ENCODE measurements at regions not wholly inside any gene's neighbourhood (a gene's known extent, or its start where the extent isn't known, plus 50 kb on each side); places are given as distances from the start of the nearest gene placed in this dataset.

- Histone ChIP-seq H3K27me3 (ENCODE audit: insufficient read depth in 3 of 3, low read length in 2 of 3) (no peaks in the 10 kb centered on the region), H3K9me3 (no peaks in the 10 kb centered on the region), H3K27ac (no peak overlapping the region), H3K4me3 (no peak overlapping the region), H3K36me3 (ENCODE audit: insufficient read depth in 1 of 2, low read depth in 1 of 2) (no peaks in the 10 kb centered on the region), H3K4me1 (no peaks in the 10 kb centered on the region)
- ATAC-seq (no peak), DNase-seq (no peak)
- intact Hi-C loops (cut with DNase I), result no loop called here
- TF ChIP-seq, protein P1, sequence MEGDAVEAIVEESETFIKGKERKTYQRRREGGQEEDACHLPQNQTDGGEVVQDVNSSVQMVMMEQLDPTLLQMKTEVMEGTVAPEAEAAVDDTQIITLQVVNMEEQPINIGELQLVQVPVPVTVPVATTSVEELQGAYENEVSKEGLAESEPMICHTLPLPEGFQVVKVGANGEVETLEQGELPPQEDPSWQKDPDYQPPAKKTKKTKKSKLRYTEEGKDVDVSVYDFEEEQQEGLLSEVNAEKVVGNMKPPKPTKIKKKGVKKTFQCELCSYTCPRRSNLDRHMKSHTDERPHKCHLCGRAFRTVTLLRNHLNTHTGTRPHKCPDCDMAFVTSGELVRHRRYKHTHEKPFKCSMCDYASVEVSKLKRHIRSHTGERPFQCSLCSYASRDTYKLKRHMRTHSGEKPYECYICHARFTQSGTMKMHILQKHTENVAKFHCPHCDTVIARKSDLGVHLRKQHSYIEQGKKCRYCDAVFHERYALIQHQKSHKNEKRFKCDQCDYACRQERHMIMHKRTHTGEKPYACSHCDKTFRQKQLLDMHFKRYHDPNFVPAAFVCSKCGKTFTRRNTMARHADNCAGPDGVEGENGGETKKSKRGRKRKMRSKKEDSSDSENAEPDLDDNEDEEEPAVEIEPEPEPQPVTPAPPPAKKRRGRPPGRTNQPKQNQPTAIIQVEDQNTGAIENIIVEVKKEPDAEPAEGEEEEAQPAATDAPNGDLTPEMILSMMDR (IDR thresholded peaks at IDR 0.05), result no peak
- 92 to 97% (median 93%) methylated on average over 2 of the region's 2 CpGs for WGBS, 3 donors
These were observed 593.2 kb upstream of the CCDC179 start for GRCh38 chr11:23453522-23453921.

- Histone ChIP-seq H3K27me3 (ENCODE audit: insufficient read depth in 3 of 3, low read length in 2 of 3) (no peaks in the 10 kb centered on the region), H3K27ac (no peak overlapping the region), H3K36me3 (ENCODE audit: insufficient read depth in 1 of 2, low read depth in 1 of 2) (no peaks in the 10 kb centered on the region), H3K4me3 (no peak overlapping the region), H3K4me1 (no peaks in the 10 kb centered on the region), H3K9me3 (no peaks in the 10 kb centered on the region)
- ATAC-seq (no peak), DNase-seq (no peak)
- TF ChIP-seq, protein P1 (IDR thresholded peaks at IDR 0.05), result no peak
- 34 to 56% (median 49%) methylated on average over 3 of the region's 3 CpGs for WGBS, 3 donors
- intact Hi-C loops (cut with DNase I), result no loop called here
These were observed 595.1 kb upstream of the CCDC179 start for GRCh38 chr11:23455321-23455891.

GRCh38 chr11:23457641-23458040 is 597.4 kb upstream of the CCDC179 start:
- DNase-seq, result no peak
- H3K4me1 ChIP-seq, result no peaks in the 10 kb centered on the region
- H3K4me3 ChIP-seq, result no peak overlapping the region
- TF ChIP-seq, protein P1 (IDR thresholded peaks at IDR 0.05), result no peak
- intact Hi-C loops (cut with DNase I), result no loop called here
- H3K27ac ChIP-seq, result no peak overlapping the region
- no peak for ATAC-seq
- WGBS, 3 donors, result 90 to 91% (median 91%) methylated on average over 2 of the region's 2 CpGs
- no peaks in the 10 kb centered on the region for H3K27me3 ChIP-seq (ENCODE audit: insufficient read depth in 3 of 3, low read length in 2 of 3)
- no peaks in the 10 kb centered on the region for H3K9me3 ChIP-seq
- H3K36me3 ChIP-seq (ENCODE audit: insufficient read depth in 1 of 2, low read depth in 1 of 2), result no peaks in the 10 kb centered on the region

- ATAC-seq (no peak), DNase-seq (no peak)
- 89 to 95% (median 91%) methylated on average over 2 of the region's 2 CpGs for WGBS, 3 donors
- no peak overlapping the region for H3K27ac ChIP-seq
- TF ChIP-seq, protein P1 (IDR thresholded peaks at IDR 0.05), result no peak
- no peaks in the 10 kb centered on the region for H3K36me3 ChIP-seq (ENCODE audit: insufficient read depth in 1 of 2, low read depth in 1 of 2)
- H3K9me3 ChIP-seq, result no peaks in the 10 kb centered on the region
- H3K27me3 ChIP-seq (ENCODE audit: insufficient read depth in 3 of 3, low read length in 2 of 3), result no peaks in the 10 kb centered on the region
- H3K4me3 ChIP-seq, result no peak overlapping the region
- intact Hi-C loops (cut with DNase I), result no loop called here
- H3K4me1 ChIP-seq, result no peaks in the 10 kb centered on the region
These were observed 611.6 kb upstream of the CCDC179 start for GRCh38 chr11:23471878-23472277.

DNA sequence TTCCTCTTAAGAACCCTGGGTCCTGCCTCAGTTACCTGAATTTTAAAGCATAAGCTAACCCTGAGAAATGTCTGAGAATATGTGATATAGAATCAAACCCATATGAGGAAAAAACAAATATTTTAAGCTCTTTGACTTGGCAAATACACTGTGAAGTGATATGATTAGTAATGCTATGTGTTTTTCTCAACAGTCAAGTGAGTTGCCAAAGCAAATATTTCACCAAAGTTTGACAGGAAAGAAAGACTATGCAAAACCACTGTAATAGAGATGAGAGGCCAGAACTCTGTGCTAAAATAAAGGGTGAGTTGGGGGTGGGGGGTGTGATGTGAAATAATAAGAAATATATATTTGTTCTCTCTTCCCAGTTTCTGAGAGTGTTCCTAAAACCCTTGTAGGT is 613.5 kb upstream of the CCDC179 start:
- intact Hi-C loops (cut with DNase I), result no loop called here
- H3K27ac ChIP-seq, result no peak overlapping the region
- no peak overlapping the region for H3K4me3 ChIP-seq
- no peaks in the 10 kb centered on the region for H3K9me3 ChIP-seq
- TF ChIP-seq, protein P1 (IDR thresholded peaks at IDR 0.05), result no peak
- ATAC-seq, result no peak
- DNase-seq, result no peak
- H3K27me3 ChIP-seq (ENCODE audit: insufficient read depth in 3 of 3, low read length in 2 of 3), result no peaks in the 10 kb centered on the region
- no peaks in the 10 kb centered on the region for H3K36me3 ChIP-seq (ENCODE audit: insufficient read depth in 1 of 2, low read depth in 1 of 2)
- no peaks in the 10 kb centered on the region for H3K4me1 ChIP-seq
